ENCODE measurements at regions not wholly inside any gene's neighbourhood (a gene's known extent, or its start where the extent isn't known, plus 50 kb on each side); places are given as distances from the start of the nearest gene placed in this dataset.

DNA sequence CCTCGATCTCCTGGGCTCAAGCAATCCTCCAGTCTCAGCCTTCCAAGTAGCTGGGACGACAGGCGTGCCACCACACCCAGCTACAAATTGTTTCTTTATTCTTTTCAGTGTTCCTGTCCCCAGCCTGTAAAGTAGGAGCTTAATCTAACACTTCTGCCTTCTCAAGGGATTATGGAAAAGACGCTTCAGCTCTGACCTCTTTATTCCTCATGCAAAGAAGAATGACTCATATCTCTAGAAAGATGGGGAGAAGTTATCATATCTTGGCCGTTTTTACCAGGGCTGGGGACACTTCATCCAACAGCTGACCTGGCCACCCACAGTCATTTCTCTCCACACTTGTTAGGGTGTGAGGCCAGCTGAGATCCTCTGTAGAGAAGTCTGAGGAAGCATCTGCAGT, 172.6 kb downstream of the HAPSTR1 start:
- TF ChIP-seq, protein P1, sequence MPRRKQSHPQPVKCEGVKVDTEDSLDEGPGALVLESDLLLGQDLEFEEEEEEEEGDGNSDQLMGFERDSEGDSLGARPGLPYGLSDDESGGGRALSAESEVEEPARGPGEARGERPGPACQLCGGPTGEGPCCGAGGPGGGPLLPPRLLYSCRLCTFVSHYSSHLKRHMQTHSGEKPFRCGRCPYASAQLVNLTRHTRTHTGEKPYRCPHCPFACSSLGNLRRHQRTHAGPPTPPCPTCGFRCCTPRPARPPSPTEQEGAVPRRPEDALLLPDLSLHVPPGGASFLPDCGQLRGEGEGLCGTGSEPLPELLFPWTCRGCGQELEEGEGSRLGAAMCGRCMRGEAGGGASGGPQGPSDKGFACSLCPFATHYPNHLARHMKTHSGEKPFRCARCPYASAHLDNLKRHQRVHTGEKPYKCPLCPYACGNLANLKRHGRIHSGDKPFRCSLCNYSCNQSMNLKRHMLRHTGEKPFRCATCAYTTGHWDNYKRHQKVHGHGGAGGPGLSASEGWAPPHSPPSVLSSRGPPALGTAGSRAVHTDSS (tag by site-specific recombination; IDR thresholded peaks at IDR 0.05) = no peak
- no peak for TF ChIP-seq ZNF121 (tag by site-specific recombination; IDR thresholded peaks at IDR 0.05)
- TF ChIP-seq, protein P2, sequence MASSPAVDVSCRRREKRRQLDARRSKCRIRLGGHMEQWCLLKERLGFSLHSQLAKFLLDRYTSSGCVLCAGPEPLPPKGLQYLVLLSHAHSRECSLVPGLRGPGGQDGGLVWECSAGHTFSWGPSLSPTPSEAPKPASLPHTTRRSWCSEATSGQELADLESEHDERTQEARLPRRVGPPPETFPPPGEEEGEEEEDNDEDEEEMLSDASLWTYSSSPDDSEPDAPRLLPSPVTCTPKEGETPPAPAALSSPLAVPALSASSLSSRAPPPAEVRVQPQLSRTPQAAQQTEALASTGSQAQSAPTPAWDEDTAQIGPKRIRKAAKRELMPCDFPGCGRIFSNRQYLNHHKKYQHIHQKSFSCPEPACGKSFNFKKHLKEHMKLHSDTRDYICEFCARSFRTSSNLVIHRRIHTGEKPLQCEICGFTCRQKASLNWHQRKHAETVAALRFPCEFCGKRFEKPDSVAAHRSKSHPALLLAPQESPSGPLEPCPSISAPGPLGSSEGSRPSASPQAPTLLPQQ (tag by site-specific recombination; IDR thresholded peaks at IDR 0.05) = no peak
- TF ChIP-seq KLF10 (tag by site-specific recombination; IDR thresholded peaks at IDR 0.05) = no peak
- no peak for TF ChIP-seq YY2 (tag by site-specific recombination; IDR thresholded peaks at IDR 0.05)
- TF ChIP-seq ZNF501 (tag by site-specific recombination; IDR thresholded peaks at IDR 0.05) = no peak
- no peak for TF ChIP-seq ZNF670 (tag by site-specific recombination; IDR thresholded peaks at IDR 0.05; ENCODE audit: low read depth)
- ChIA-PET POLR2A (no interaction called here), CTCF (interaction anchor here (1.2 kb wide), 1 partner anchor 8 kb away, joined by 4 read pairs; no protein-coding TSS in a partner anchor)
- Histone ChIP-seq H3K36me3 (ENCODE audit: control insufficient read depth in 2 of 2, insufficient read depth in 1 of 2, low read length in 2 of 2) (no peaks in the 10 kb centered on the region), H3K4me3 (ENCODE audit: low read depth, low read length) (no peak overlapping the region), H3K4me1 (ENCODE audit: control insufficient read depth, insufficient read depth, low read length) (no peaks in the 10 kb centered on the region), H3K27ac (ENCODE audit: extremely low read depth, low read depth, low read length) (no peak overlapping the region), H3K9me3 (ENCODE audit: control insufficient read depth, insufficient read depth, low read depth, low read length) (no peaks in the 10 kb centered on the region)

- Histone ChIP-seq H3K36me3 (ENCODE audit: control insufficient read depth in 2 of 2, insufficient read depth in 1 of 2, low read length in 2 of 2) (no peaks in the 10 kb centered on the region), H3K27ac (ENCODE audit: extremely low read depth, low read depth, low read length) (no peak overlapping the region), H3K4me3 (ENCODE audit: low read depth, low read length) (no peak overlapping the region), H3K9me3 (ENCODE audit: control insufficient read depth, insufficient read depth, low read depth, low read length) (no peaks in the 10 kb centered on the region), H3K4me1 (ENCODE audit: control insufficient read depth, insufficient read depth, low read length) (no peaks in the 10 kb centered on the region)
- CTCF ChIA-PET = interaction anchor here (0.7 to 2.0 kb wide), 3 partner anchors 9 to 717 kb away, joined by 3 to 7 read pairs (median 4); no protein-coding TSS in a partner anchor
- POLR2A ChIA-PET = no interaction called here
- no peak for TF ChIP-seq TRIM28 (IDR thresholded peaks at IDR 0.05; ENCODE audit: borderline replicate concordance, low read length)
- no peak for TF ChIP-seq ZNF280D (tag by site-specific recombination; IDR thresholded peaks at IDR 0.05)
- TF ChIP-seq ZNF2 (tag by site-specific recombination; IDR thresholded peaks at IDR 0.05) = no peak
- TF ChIP-seq WT1 (tag by site-specific recombination; IDR thresholded peaks at IDR 0.05) = no peak
- no peak for TF ChIP-seq ZNF121 (tag by site-specific recombination; IDR thresholded peaks at IDR 0.05)
- no peak for TF ChIP-seq ZNF791 (tag by site-specific recombination; IDR thresholded peaks at IDR 0.05)
- TF ChIP-seq, protein P3, sequence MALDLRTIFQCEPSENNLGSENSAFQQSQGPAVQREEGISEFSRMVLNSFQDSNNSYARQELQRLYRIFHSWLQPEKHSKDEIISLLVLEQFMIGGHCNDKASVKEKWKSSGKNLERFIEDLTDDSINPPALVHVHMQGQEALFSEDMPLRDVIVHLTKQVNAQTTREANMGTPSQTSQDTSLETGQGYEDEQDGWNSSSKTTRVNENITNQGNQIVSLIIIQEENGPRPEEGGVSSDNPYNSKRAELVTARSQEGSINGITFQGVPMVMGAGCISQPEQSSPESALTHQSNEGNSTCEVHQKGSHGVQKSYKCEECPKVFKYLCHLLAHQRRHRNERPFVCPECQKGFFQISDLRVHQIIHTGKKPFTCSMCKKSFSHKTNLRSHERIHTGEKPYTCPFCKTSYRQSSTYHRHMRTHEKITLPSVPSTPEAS (tag by site-specific recombination; IDR thresholded peaks at IDR 0.05) = no peak
- TF ChIP-seq ZBTB48 (tag by site-specific recombination; IDR thresholded peaks at IDR 0.05) = no peak
- no peak for TF ChIP-seq ZNF24 (tag by site-specific recombination; IDR thresholded peaks at IDR 0.05)
- no peak for TF ChIP-seq ZNF292 (tag by site-specific recombination; IDR thresholded peaks at IDR 0.05; ENCODE audit: borderline replicate concordance, low read depth)
- no peak for TF ChIP-seq ZEB2 (tag by site-specific recombination; IDR thresholded peaks at IDR 0.05)
- no peak for TF ChIP-seq ZNF214 (tag by site-specific recombination; IDR thresholded peaks at IDR 0.05; ENCODE audit: borderline replicate concordance)
- TF ChIP-seq ZNF488 (tag by site-specific recombination; IDR thresholded peaks at IDR 0.05) = no peak
Measured at GRCh38 chr16:9268446-9268845, 177.0 kb downstream of the HAPSTR1 start.
